NOMO-1 (cell line): ENCODE measurements at regions not wholly inside any gene's neighbourhood (a gene's known extent, or its start where the extent isn't known, plus 50 kb on each side); places are given as distances from the start of the nearest gene placed in this dataset.
"Not testable (repeated sequence)": the region's sequence is repeated elsewhere in the genome, so short reads cannot be mapped to it uniquely, and the experiment has no call there.

Experiments used
- DNase-seq, 2 experiments: peaks; one replicate each; lab custom pipeline; 2025; ENCODE audit not compliant: unreplicated experiment in 2 of 2; lab: John Stamatoyannopoulos, UW

- DNase-seq = not testable (repeated sequence)
Measured at GRCh38 chr7:51599935-51600334, 283.3 kb upstream of the COBL start.

GRCh38 chr7:51593628-51594027, 277.0 kb upstream of the COBL start:
- DNase-seq = no peak

- no peak for DNase-seq
Measured at GRCh38 chr7:51592842-51593599, 276.4 kb upstream of the COBL start.

- no peak for DNase-seq
Measured at GRCh38 chr7:51591223-51591622, 274.6 kb upstream of the COBL start.

- DNase-seq = no peak
Measured at GRCh38 chr7:51590746-51591145, 274.1 kb upstream of the COBL start.

GRCh38 chr7:51589111-51589510, 272.5 kb upstream of the COBL start:
- no peak for DNase-seq

GRCh38 chr7:51587604-51588003, 271.0 kb upstream of the COBL start:
- DNase-seq = no peak

GRCh38 chr7:51577390-51577789, 260.8 kb upstream of the COBL start:
- DNase-seq = no peak

- no peak for DNase-seq
Measured at GRCh38 chr7:51569581-51569980, 253.0 kb upstream of the COBL start.

- no peak for DNase-seq
Measured at GRCh38 chr7:51569176-51569575, 252.6 kb upstream of the COBL start.

GRCh38 chr7:51551070-51551469, 234.5 kb upstream of the COBL start:
- no peak for DNase-seq

GRCh38 chr7:51545131-51545530, 228.5 kb upstream of the COBL start:
- DNase-seq = no peak

GRCh38 chr7:51543801-51544553, 227.4 kb upstream of the COBL start:
- DNase-seq = no peak

GRCh38 chr7:51540906-51541305, 224.3 kb upstream of the COBL start:
- not testable (repeated sequence) for DNase-seq

GRCh38 chr7:51539840-51540239, 223.2 kb upstream of the COBL start:
- no peak for DNase-seq

GRCh38 chr7:51528172-51528571, 211.6 kb upstream of the COBL start:
- no peak for DNase-seq

- DNase-seq = no peak
Measured at GRCh38 chr7:51521694-51522312, 205.2 kb upstream of the COBL start.

GRCh38 chr7:51521054-51521453, 204.4 kb upstream of the COBL start:
- DNase-seq = no peak

- DNase-seq = no peak
Measured at GRCh38 chr7:51518646-51519045, 202.0 kb upstream of the COBL start.

GRCh38 chr7:51517187-51517586, 200.6 kb upstream of the COBL start:
- no peak for DNase-seq

- no peak for DNase-seq
Measured at GRCh38 chr7:51501620-51502019, 185.0 kb upstream of the COBL start.

GRCh38 chr7:51482976-51483375, 166.4 kb upstream of the COBL start:
- no peak for DNase-seq
